Thyroid gland (tissue), 4 donors: ENCODE measurements at regions not wholly inside any gene's neighbourhood (a gene's known extent, or its start where the extent isn't known, plus 50 kb on each side); places are given as distances from the start of the nearest gene placed in this dataset.
"Not testable (repeated sequence)": the region's sequence is repeated elsewhere in the genome, so short reads cannot be mapped to it uniquely, and the experiment has no call there.

Experiments
- CTCF ChIP-seq, 6 experiments: fragments of 200-600 bp in 3 of 6; fragments of 450-650 bp in 3 of 6; sonication (generic) in 3 of 6; IDR thresholded peaks; one replicate each; pipeline ENCODE4 v1.5.1; 2016 to 2019; ENCODE audit warnings: antibody characterized with exemption in 6 of 6, mild to moderate bottlenecking in 2 of 6, inconsistent platforms in 1 of 6, moderate library complexity in 1 of 6
- POLR2A ChIP-seq, 2 donors: fragments of 450-650 bp; IDR thresholded peaks; one replicate each; pipeline ENCODE4 v1.6.1; 2017; ENCODE audit warnings: antibody characterized with exemption in 2 of 2, mild to moderate bottlenecking in 2 of 2, moderate library complexity in 1 of 2

DNA sequence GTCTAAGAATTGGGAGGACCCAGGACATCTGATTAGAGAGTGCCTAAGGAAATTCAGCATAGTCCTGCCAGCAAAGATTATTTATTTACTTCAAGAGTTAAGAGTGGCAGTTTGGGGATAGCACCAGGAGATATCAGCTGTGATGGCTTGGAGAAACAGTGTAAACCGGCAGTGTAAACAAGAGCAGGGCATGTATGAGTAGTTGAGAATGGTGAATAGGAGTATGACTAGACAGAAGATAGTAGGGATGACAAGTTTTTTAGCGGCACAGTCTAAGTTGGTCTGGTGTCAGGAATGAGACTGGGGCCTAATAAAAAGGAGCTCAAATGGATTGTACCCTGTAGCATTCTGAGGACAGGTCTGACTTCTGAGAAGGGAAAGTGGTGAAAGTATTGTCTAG lies 669.4 kb downstream of the SUCLG1 start:
- not testable (repeated sequence) for TF ChIP-seq CTCF, POLR2A (IDR thresholded peaks at IDR 0.05)
